Activated CD8-positive, alpha-beta memory T cell treated with anti-CD3 and anti-CD28 coated beads for 24 hours (primary cell): ENCODE measurements at regions not wholly inside any gene's neighbourhood (a gene's known extent, or its start where the extent isn't known, plus 50 kb on each side); places are given as distances from the start of the nearest gene placed in this dataset.
"Not testable (repeated sequence)": the region's sequence is repeated elsewhere in the genome, so short reads cannot be mapped to it uniquely, and the experiment has no call there.

Experiments
- DNase-seq: peaks from one replicate; pipeline ENCODE4 v3.0.0-alpha.2; 2020

GRCh38 chr10:28996345-28996744 is 292.5 kb upstream of the LYZL1 start:
- DNase-seq: no peak

- DNase-seq: no peak
Measured at GRCh38 chr10:28996947-28997551, 291.8 kb upstream of the LYZL1 start.

DNA sequence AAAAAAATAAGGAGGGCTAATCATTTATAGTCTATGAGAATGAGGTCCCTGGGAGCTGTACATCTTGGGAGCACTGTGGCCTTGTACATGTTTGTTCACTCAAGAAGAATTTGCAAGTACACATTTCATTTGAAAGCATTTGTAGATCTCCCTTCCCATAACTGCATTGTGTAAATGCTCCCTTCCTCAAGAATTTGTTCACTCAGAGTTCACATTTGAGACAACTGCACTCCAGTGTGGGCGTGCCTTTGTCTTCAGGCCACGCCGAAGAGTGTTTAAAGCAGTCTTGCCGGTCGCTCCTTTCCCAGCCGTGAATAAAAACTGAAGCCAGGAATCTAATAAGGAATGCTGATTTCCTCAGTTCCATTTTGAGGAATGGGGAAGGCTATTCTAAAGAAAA is 291.1 kb upstream of the LYZL1 start:
- DNase-seq: no peak

DNA sequence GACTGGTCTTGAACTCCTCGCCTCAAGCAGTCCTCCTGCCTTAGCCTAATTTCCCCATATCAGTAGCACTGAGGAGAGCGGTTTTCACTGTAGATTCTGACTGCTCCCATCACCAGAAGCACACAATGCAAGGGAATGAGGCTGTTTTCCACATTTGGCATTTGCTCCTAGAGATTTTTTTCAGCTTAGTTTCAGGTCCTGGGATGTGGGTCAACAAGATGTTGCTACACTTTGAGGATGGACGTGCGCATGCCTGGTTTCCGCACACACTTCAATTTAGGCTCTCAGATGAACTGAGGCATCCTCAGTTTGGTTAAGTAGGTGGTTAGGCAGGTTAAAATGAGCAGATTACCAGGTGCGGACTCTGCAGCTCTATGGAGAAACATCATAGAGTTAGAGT is 287.1 kb upstream of the LYZL1 start:
- no peak for DNase-seq

DNA sequence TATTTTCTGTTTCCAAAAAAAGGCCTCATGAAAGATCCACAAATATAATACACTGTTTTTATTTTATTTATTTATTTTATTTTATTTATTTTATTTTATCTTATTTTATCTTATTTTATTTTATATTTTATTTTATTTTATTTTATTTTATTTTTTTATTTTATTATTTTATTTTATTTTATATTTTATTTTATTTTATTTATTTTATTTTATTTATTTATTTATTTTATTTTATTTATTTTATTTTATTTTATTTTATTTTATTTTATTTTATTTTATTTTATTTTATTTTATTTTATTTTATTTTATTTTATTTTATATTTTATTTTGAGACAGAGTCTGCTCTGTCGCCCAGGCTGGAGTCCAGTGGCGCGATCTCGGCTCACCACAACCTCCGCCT is 285.9 kb upstream of the LYZL1 start:
- not testable (repeated sequence) for DNase-seq

DNA sequence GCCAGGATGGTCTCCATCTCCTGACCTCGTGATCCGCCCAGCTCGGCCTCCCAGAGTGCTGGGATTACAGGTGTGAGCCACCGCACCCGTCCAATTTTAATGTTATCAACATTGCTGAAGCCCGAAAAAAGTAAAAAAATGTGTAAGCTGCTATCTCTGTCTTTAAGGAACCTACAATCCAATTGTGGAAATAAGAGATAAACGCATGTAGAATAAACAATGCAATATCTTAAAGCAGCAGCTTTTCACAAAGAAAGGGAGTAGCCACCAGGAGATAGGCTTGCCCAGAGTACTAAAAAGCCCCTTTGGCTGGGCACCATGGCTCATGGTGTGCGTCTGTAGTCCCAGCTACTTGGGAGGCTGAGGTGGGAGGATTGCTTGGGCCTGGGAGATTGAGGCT is 282.9 kb upstream of the LYZL1 start:
- no peak for DNase-seq

DNA sequence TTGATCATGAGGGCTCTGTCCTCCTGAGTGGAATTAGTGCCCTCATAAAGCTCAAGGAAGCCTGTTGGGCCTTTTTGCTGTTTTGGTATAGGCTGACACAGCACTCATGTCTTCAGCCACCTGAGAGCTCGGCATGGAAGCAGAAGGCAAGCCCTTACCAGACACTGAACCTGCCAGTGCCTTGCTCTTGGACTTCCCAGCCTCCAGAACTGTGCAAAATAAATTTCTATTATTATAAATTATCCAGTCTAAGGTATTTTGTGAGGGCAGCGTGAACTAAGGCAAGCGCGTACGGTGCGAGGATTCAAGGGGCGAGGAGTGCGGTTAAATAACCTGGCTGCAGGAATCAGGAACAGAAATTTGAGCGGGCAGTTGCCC is 281.5 kb upstream of the LYZL1 start:
- no peak for DNase-seq

- DNase-seq: no peak
Measured at GRCh38 chr10:29007748-29008610, 280.9 kb upstream of the LYZL1 start.

DNA sequence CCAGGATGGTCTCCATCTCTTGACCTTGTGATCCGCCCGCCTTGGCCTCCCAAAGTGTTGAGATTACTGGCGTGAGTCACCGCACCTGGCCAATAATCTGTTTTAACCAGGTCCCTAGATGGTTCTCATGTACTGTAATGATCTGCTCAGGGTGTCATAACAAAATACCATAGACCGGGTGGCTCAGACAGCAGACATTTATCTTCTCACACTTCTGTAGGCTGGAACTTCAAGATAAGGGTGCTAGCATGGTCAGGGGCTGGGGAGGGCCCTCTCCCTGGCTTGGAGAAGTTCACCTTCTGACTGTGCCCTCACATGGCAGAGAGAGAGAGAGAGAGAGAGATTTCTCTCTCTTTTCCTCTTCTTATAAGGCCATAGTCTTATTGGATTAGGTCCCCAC is 279.4 kb upstream of the LYZL1 start:
- no peak for DNase-seq

DNA sequence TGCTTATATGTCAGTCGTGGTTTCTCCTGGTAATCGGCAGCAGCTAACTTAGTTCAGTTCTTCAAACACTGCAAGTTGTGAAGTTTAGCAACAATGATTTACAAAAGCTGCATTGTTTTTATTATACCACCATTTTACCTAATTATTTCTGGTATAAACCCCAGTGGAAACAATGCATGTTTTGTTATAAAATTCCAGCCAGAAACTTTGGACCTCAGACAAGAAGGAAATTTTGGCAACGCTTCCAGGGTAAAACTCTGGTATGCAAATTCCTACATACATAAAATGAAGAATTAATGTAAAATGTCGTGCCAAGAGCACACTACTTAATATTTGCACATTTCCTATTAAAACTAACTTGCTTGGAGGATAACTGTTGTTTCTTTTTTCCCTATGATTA is 277.4 kb upstream of the LYZL1 start:
- no peak for DNase-seq

- no peak for DNase-seq
Measured at GRCh38 chr10:29012926-29013554, 275.8 kb upstream of the LYZL1 start.

GRCh38 chr10:29021591-29021990 is 267.3 kb upstream of the LYZL1 start:
- no peak for DNase-seq

DNA sequence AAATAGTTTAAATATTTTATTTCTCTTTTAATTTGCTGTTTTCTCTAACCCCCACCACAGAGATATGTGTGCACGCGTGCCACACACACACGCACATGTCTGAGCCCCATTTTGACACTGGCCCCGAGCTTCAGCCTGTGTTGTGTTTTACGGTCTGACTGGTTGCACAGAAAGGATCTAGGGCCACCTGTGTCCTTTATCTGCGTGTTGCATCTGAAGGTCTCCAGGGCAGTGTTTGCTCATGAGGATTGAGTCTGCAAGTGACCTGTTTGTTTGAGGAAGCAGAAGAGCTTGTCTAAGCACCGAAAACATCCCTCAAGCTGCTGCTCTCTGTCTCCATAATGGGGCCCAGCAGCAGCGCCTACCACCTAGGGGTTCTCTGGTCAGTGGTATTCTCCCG is 266.4 kb upstream of the LYZL1 start:
- DNase-seq: no peak

DNA sequence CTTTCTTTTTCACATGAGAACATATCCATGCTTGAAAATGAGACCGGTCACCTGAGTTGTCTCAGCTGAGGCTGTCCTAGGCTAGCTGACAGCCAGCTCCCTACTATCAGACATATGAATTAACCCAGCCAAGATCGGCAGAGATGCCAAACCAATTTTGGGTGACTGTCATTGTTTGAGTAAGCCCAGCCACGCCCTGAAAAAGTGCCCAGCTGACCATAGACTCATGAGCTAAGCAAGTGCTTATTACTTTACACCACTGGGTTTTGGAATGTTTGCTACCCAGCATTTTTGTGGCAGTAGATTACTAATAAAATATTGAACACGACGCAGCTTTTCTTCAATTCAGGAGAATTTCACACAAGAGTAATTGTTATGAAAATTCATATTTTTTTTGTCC is 265.2 kb upstream of the LYZL1 start:
- no peak for DNase-seq

GRCh38 chr10:29026065-29026797 is 262.6 kb upstream of the LYZL1 start:
- DNase-seq: no peak

DNA sequence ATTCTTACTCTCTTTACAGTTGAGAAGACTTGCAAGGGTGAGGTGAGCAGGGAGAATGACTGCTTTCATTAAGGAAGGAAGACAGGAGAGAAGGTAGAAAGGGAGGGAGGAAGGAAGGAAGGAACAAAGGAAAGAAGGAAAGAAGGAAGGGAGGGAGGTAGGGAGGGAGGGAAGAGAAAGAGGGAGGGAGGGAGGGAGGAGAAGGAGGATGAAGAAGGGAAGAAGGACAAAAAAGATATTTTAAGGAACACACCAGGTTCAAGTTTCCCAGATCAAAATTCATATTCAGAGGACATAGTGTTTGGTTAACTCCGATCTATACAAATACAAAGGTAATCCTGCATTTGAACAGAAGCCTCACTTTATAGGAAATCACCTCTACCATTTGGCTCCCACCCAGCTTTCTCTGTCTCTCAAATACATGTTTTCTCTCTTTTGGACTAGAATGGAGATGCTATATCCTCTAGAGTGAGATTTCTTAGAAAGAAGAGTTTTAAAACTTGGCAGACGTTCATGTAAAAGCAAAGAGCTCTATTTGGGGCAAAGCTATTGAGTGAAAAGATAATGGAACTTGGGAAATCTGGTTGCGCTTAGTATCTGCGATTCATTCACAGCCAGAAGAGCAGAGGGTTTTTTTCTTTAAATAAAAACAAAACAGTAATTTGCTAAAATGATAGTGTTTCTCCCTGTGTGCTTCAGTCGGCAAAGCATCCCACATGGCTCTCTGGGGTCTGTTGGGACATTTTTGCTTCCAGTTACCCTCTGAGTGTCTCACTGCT is 261.9 kb upstream of the LYZL1 start:
- no peak for DNase-seq

DNA sequence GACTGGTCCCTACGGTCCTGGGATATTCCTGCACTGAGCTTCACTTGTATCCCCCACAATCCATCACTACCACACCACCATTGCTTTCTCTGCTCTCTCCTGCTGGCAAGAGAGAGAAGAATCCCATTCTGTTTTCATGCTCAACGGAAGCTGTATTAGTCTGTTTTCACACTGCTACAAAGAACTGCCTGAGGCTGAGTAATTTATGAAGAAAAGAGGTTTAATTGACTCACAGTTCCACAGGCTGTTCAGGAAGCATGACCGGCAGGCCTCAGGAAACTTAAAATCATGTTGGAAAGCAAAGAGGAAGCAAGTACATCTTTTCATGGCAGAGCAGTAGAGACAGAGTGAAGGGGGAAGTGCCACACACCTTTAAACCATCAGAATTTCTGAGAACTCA is 260.4 kb upstream of the LYZL1 start:
- DNase-seq: no peak

- DNase-seq: no peak
Measured at GRCh38 chr10:29030900-29031299, 258.0 kb upstream of the LYZL1 start.

- DNase-seq: no peak
Measured at GRCh38 chr10:29032169-29032568, 256.7 kb upstream of the LYZL1 start.

- no peak for DNase-seq
Measured at GRCh38 chr10:29033311-29033940, 255.4 kb upstream of the LYZL1 start.

GRCh38 chr10:29034592-29034991 is 254.3 kb upstream of the LYZL1 start:
- no peak for DNase-seq

GRCh38 chr10:29035721-29036120 is 253.1 kb upstream of the LYZL1 start:
- DNase-seq: no peak
